Fibroblast of upper back skin (primary cell): ENCODE measurements at regions not wholly inside any gene's neighbourhood (a gene's known extent, or its start where the extent isn't known, plus 50 kb on each side); places are given as distances from the start of the nearest gene placed in this dataset.

Source experiments
- DNase-seq: peaks from one replicate; pipeline ENCODE4 v3.0.0-alpha.2; 2013

DNA sequence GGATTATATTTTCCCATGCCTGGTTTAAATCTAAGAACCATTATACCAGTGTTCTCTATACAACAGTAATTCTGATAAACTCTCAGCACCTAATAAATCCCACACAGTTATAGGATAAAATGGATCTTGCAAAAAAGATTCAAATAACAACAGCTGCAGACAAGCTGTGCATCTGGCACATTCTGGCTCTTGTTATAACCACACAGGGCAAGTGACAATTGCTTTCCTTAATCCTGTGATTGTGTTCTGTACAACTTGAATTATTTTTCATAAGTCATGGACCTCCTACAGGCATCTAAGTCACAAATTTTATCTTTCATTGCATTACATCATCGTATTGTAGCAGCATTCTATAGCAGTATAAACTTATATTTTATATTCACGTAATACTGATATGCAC lies 948.3 kb downstream of the SLITRK1 start:
- peak; percentile 64 for DNase-seq

DNA sequence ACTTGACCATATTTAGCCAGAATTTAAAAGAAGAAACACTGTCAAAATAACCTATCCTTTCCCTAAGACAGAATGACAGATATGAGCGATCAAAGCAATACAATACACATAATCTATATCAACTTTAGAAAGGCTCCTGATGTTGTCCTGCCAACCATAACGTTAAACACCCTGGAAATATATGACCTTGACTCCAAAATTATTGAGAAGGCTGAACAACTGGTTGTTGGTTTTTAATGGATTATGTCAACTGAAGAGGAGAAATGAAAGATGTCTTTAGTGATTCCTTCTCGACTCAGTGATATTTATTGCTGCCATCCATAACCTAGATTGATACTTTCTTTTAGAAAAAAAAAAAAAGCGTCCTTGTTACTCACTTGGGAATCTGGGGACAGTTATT lies 957.2 kb downstream of the SLITRK1 start:
- DNase-seq, result no peak

DNA sequence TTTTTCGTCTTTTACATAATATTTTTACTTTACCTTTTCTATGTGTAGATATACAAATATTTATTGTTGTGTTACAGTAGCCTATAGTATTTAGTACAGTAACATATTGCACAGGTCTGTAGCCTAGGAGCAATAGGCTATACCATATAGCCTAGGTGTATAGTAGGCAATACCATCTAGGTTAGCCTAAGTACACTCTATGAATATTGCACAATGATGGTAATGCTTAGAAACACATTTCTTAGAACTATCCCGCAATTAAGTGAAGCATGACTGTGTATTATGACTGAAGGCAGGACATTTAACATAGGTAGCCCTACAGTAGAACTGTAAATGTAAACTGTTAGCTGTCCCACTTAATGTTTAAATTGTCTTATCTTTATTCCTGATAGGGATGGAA lies 964.3 kb downstream of the SLITRK1 start:
- DNase-seq, result no peak

DNA sequence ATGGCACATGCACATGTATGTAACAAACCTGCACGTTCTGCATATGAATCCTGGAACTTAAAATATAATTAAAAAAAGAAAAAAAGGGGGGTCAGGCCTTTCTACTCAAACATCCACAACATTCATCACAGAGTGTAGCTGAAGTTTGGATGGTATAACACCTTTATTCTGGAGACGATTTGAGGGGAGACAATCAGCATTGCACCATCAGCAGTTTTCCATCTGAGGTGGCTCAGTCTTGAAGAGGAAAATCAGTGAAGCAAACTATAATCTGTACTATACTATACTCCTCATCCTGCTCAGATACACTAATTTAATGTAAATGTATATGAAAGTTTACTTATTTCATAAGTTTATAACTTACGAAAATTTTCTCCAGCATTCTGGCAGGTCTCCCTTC lies 969.7 kb downstream of the SLITRK1 start:
- DNase-seq, result no peak

DNA sequence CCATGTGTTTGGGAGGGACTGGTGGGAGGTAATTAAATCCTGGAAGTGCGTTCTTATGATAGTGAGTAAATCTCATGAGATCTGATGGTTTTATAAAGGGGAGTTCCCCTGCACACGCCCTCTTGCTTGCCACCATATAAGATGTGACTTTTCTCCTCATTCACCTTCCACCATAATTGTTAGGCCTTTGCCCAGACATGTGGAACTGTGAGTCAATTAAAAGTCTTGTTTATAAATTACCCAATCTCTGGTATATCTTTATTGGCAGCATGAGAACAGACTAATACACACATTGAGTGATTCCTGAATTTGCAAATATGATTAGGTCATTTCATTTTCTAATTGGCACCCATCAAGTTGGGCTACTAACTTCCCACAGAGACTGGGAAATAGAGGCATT lies 977.2 kb downstream of the SLITRK1 start:
- no peak for DNase-seq

DNA sequence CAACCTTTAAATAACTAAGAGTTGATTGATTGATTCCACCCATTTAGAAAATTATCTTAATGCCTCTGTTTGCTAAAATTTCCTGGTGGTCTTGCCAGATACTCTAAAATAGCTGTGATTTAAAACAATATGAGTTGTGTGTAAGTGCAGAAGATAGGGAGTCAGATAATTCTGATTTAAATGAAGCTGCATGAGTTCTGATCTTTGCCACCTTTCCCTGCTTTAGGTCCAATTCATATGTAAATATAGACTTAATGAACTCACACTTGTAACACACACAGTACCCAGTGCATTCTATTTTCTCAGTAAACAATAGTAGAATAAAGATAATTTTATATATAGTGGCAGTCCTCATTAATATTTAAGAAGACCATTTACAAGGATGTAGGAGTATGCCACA lies 981.8 kb downstream of the SLITRK1 start:
- no peak for DNase-seq

DNA sequence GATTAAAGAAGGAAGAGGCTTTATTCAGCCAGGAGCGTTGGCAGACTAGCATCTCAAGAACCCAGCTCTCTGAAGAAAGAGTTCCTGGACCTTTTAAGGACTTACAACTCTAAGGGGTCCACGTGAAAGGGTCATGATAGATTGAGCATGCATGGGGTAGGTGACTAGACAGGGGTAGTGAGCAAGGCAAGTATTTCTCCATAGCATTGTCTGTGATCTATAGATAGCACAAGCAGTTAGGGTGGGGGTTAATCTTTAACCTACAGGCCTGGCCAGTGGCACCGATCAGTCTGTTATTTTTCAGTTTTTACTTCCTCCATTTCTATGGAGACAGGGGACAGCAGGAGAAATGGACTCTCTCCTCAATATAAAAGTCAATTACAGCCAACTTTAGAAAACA lies 983.7 kb downstream of the SLITRK1 start:
- DNase-seq, result no peak

DNA sequence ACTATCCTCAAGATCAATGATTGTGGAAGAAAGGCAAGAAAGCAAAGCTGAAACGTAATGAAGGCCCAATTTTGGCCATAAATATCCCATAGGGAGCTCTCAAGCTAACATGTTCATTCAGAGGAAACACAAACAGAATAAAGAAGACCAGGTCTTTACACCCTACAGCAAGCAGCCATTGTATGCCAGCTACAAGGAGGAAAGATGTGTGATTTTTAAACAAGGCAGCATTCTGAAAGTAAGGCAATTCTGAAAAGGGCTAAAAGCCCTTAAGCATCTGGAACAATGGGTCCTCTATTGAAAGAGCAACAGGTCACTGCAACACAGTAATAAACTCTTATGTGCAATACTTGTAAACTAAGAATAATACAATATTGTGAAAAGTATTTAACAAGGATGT lies 1002.4 kb downstream of the SLITRK1 start:
- no peak for DNase-seq

DNA sequence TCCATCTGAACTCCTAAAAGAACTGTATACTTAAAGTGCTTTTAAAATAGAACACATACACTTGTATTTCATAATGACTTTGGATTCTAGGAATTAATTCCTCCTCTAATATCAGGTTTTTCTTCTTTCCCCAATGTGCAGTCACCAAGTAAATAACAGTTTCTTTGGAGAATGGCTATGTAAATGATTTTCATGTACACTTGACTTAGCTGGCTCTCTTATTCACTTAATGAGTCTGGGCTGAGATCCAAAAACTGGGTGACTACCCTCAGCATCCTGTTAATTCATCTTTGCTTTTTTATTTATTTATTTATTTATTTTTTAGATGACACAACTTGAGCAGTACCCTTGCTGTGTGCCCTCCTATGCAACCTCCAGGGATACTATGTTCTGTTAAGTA lies 1003.7 kb downstream of the SLITRK1 start:
- peak; percentile 0 for DNase-seq

DNA sequence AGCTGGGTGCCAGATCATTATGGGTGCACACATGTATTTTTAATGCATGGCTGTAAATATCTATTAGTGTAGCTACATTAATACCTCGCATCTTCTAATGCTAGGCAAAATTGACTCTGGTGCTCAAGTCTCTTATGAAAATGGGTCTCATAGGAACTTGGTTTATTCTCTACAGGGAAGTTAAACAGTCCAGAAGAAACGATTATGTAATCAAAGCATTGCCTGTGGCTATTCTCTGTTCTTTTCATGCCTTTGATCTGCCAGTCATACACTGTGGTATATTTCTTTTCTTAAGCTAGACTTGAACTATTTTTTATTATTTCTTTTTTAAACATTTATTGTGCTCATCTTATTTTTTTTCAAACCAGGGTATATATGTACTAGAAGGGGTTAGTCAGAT lies 1015.0 kb downstream of the SLITRK1 start:
- no peak for DNase-seq

DNA sequence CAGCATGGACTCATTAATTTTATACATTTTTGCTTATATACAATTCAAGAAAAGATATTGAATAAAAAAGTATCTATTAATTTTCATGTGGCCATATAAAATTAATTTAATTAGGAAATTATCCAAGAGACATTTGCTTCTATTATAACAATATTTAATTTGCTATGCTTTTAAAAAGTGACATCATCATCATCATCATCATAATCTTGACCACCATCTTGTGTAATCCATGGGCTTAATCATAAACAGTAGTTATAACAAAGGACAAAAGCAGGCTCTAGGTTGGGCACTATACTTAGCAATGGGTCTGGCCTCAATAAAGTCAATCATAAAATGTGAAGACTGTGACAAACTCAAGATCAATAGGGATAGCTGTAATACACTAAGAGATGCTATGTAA lies 1031.6 kb downstream of the SLITRK1 start:
- no peak for DNase-seq

DNA sequence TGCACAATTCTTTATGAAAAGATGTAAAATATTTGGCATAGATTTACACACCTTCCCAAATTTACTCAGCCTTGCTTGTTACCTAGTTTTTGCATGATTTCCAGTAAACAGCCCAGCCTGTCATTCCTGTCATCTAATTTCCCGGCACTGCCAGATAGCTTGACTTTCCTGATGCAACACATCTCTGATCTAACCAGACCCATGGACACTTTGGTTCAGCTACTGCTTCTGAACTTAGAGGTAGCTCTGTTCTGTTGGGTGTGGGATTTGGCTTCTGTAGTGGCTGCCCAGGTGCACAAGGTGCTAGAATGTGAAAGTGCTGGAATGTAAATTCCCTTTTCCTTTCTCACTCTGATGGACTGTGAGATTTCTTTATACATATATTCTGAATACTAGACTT lies 1033.5 kb downstream of the SLITRK1 start:
- DNase-seq, result no peak

DNA sequence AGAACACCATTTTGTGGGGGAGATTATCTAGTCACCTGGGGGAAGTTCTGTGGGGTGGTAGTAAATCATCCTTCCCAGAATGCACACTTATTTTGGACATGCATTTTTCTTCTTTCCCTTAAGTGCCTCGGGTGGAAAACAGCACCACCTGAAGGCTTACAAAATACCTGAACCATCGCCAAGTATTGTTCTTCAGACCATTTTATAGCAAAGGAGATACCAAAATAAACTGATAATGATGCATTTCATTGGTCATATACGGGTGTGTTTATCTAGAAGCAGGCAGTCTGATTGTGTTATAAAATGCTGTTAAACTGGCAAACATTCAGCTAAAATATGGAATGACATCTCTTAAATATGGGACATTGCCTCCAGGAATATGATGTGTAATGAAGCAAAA lies 1034.7 kb downstream of the SLITRK1 start:
- DNase-seq, result no peak

DNA sequence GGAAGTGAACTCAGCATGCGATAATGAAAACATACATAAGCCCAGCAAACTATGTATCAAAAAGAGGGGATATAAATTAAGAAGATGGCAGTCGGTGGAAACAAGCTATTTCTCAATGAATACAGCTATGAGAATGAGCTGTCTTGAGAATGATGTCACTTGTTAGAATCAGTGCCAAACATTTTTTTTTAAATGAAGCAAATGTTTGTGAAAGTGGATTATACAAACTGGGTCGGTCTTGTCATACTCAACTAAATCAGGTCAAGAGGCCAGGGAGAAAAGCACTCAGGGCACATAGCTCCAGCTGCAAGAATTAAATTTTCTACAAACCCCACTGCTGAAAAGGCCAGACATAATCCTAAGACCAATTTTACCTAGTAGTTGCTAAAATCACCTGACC lies 1048.4 kb downstream of the SLITRK1 start:
- no peak for DNase-seq

DNA sequence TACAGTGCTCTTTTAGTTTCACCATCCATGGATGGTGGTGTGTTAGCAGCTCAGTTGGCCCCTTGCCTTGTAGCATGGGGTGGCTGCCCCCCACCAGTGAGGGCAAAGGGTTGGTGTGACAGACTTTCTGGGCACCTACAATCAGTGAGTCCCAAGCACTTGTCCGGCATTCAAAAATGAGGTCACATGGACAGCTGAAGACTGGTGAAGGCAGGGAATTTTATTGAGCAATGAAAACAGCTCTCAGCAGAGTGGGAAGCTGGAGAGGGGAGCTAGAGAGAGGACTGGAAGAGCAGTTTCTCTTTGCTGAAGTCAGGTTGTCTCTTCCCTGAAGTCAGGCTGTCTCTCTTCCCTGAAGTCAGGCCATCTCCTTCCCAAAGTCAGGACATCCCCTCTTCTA lies 1053.2 kb downstream of the SLITRK1 start:
- DNase-seq, result no peak

DNA sequence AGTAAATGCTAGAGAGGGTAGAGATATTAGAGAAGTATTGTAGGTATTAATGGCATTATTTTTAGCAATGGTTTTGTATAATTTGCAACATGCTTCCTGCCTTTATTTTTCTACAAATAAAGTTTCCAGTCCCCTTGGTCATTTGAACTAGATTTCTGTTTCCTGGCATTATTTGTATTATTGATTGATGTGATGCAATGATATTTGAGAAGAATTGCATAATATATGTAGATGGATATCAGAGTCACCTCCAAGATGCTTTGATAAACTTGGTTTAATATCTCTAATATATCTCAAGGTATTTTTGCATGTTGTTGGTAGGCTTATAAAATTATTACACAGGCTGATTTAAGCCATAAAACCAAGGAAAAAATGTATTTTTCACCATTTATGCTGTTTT lies 1054.5 kb downstream of the SLITRK1 start:
- no peak for DNase-seq

DNA sequence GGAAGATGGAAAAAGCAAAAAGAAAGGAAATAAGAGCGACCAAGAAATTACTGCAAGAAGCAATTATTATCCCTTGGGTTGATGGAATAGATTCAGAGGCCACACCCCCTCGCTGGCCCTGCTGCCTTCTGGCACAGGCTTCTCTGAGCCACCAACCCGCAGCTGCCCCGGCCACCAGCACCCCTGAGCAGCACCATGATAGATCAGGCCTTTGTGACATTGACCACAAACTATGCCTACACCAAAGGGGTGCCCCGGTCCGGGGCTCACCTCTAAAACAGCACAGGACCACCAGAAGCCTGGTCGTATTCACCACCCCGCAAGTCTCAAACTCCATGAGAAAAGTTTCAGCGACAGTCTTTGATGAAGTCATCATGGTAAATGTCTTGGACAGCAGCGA lies 1059.3 kb downstream of the SLITRK1 start:
- no peak for DNase-seq

DNA sequence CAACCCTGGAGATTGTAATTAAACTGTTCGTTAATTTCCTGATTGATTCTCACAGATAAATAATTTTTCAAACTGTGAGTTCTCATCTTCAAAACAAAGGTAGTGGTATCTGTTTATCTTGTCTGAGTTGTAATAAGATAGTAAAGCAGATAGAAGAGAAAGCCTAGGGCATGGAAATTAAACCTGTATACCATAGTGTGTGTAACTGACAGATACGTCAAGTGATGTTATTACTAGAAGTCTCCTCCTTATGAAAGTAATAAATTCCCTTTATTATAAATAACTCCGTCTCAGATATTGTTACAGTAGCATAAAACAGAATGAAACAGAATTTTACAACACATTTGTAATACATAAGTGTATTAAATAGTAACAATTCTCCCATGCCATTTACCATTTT lies 1065.1 kb downstream of the SLITRK1 start:
- no peak for DNase-seq

DNA sequence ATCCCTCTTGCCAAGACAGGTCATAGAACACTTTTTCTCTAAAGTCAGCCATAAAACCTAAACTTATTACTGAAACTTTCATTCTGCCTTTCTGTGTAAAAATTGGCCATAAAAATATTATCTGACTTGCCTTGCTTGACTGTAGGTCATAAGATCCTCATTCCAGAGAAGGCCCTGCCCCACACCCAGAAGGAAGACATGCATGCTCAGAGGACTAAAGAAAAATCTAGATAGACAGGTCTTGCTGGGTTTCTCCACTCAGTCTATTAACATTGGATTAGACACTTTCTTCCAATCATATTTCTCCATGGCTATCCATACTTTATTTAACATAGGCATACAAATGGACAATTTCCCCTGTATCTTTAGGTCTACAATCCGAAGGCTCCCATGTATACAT lies 1066.5 kb downstream of the SLITRK1 start:
- no peak for DNase-seq

DNA sequence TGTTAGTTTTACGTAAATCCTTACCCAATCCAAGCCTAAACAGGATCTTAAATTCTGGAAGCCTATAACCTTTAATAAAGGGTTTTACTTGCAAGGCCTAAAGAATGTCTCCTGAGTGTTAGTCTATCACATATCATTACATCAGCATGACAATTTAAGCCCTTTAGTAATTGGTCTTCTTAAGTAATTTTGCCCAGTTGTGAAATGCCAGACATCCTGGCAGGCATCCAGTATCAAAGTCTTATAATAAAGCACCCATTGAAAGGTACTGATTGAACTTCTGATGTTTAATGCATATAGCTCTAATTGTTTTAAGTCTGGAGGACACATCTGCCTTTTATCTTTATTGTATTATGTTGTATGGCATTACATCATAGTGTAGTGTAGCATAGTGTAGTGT lies 1078.9 kb downstream of the SLITRK1 start:
- no peak for DNase-seq

DNA sequence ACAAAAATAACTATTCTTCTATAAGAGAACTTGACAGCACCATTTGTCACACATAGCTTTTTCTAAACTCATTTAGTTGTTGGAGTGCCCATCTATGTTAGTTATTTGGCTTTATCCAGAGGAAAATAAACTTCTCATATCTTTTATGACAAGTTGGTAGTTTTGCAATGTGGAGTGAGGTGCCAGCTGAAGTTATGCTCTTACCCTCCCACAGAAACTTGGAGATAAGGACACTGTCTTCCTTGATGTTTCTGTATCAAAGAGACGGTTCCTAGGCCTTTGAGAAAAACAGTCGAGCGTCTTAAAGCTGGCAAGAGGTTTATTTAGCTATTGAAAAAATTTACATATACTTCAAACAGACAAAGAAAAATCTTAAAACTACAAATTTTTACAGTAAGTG lies 1079.7 kb downstream of the SLITRK1 start:
- DNase-seq, result no peak

DNA sequence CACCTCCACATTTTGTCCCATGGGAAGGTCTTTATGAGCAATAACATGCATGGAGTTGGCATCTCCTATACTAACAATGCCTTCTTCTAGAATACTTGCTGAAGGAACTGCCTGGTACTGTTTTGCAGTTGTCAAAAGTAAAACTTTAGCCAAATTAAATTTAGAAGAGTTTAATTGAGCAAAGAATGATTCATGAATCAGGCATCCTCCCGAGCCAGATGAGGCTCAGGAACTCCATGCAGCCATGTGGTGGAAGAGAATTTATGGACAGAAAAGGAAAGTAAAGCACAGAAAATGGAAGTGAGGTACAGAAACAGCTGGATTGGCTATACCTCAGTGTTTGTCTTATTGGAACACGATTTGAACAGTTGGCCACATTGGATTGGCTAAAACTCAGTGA lies 1081.9 kb downstream of the SLITRK1 start:
- DNase-seq, result peak; percentile 9

DNA sequence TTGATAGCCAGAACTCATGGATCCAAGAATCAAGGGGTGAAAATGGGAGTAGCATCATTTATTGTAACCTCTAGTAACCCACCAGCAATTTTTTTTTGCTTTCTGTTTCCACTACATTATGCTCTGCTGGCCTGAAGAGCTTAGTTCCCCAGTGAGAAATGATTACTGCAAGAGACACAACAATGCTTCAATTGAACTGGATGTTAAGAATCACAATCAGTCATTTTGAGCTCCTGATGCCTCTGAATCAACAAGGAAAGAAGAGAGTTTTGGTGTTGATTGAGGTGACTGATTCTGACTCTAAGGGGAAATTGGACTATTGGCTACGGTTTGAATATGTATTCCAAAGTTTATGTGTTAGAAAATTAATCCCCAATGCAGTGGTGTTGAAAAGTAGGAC lies 1084.4 kb downstream of the SLITRK1 start:
- no peak for DNase-seq

DNA sequence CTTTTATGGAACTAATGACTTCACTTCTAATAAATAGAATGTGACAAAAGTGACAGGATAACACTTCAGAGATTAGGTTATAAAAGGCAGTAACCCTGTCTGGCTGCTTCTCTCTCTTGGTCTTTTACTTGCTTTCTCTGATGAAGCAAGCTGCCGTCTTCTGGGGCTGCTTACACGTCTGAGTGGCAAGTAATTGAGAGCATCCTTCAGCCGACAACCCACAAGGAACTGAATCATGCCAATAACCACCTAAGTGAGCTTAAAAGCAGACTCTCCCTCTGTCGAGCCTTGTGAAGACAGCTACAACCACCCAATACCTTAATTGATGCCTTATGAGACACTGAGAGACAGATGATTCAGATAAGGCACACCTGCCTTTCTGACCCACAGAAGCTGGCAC lies 1091.2 kb downstream of the SLITRK1 start:
- DNase-seq, result no peak

DNA sequence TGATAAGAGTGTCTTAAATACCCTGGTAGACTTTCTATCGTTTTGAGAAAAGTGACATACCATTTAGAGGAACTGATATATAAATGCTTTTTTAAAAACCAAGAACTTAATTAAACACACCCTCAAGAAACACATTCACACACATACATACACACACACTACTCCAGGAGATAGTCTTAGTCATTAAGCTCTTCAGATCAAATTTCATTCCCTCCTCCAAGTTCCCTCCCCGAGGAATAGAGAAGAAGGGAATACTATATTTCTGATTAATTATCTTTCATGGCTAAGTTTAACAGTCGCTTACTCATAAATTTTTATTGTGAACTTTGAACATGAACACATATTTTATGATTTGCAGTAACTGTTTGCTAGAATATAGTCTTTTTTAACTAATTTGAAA lies 1109.5 kb downstream of the SLITRK1 start:
- peak; percentile 54 for DNase-seq

DNA sequence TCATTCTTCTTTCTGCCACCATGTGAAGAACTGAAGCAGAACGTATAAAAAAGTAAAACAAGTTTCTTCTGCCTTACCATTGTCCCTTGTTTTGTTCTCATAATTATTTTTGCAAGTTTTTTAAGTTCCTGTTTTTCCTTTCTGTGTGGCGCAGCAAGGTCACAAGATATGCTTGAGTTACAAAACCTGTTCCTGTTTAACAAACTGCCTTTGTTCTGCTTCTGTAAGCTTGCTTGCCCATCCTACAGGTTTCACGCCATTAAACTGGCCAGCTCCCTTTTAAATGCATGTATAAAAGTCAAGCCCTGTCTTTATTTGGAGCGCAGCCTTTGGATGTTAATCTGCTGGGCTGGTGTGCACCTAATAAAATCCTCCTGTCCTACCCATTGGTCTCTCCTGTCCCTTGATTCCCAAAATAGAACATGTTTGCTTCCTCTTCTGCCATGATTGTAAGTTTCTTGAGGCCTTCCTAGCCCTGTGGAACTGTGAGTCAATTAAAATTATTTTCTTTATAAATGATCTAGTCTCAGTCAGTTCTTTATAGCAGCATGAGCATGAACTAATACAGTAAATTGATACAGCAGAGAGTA lies 1115.4 kb downstream of the SLITRK1 start:
- no peak for DNase-seq
